ENCODE measurements at regions not wholly inside any gene's neighbourhood (a gene's known extent, or its start where the extent isn't known, plus 50 kb on each side); places are given as distances from the start of the nearest gene placed in this dataset.

DNA sequence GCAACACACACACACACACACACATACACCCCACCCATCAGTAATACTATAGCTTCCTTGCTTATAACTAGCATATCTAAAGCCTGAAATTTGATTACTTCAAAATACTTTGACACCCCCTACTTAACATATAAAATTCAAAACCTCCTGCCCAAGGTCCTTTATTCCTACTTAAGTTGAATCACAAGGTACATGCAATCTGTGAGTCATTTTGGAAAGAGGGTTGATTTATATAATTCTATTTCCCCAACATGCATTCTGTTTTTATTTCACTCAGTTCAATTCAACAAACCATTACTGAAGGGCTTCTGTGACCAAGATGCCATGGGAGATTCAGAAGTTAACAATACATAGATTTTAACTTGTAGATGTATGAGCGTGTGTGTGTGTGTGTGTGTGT lies 420.7 kb downstream of the METTL4 start:
- TF ChIP-seq, protein P1, sequence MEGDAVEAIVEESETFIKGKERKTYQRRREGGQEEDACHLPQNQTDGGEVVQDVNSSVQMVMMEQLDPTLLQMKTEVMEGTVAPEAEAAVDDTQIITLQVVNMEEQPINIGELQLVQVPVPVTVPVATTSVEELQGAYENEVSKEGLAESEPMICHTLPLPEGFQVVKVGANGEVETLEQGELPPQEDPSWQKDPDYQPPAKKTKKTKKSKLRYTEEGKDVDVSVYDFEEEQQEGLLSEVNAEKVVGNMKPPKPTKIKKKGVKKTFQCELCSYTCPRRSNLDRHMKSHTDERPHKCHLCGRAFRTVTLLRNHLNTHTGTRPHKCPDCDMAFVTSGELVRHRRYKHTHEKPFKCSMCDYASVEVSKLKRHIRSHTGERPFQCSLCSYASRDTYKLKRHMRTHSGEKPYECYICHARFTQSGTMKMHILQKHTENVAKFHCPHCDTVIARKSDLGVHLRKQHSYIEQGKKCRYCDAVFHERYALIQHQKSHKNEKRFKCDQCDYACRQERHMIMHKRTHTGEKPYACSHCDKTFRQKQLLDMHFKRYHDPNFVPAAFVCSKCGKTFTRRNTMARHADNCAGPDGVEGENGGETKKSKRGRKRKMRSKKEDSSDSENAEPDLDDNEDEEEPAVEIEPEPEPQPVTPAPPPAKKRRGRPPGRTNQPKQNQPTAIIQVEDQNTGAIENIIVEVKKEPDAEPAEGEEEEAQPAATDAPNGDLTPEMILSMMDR (IDR thresholded peaks at IDR 0.05; ENCODE audit: low read depth, low read length): no peak
- no peak for TF ChIP-seq MYC (IDR thresholded peaks at IDR 0.05; ENCODE audit: low read depth, low read length)
- TF ChIP-seq, protein P2, sequence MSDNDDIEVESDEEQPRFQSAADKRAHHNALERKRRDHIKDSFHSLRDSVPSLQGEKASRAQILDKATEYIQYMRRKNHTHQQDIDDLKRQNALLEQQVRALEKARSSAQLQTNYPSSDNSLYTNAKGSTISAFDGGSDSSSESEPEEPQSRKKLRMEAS (IDR thresholded peaks at IDR 0.05; ENCODE audit: low read depth, low read length): no peak
- TF ChIP-seq POLR2A (IDR thresholded peaks at IDR 0.05; ENCODE audit: extremely low read depth, insufficient read length): no peak
